Fibroblast of mammary gland (primary cell): ENCODE measurements at regions not wholly inside any gene's neighbourhood (a gene's known extent, or its start where the extent isn't known, plus 50 kb on each side); places are given as distances from the start of the nearest gene placed in this dataset.
A peak's percentile ranks its signal among the peaks of the same experiment; 100 is the strongest.

ENCODE experiments used
- DNase-seq: peaks from one replicate; pipeline ENCODE4 v3.0.0-alpha.2; 2010; ENCODE audit warnings: low read depth
- H3K4me3 ChIP-seq: 2 replicates; pipeline ENCODE4 v1.5.1; 2011; ENCODE audit warnings: low read depth, mild to moderate bottlenecking, low read length, moderate library complexity; ENCODE audit not compliant: control insufficient read depth
- TF ChIP-seq, protein P1 (sequence below): conservative IDR thresholded peaks from 2 replicates; pipeline ENCODE4 v1.5.1; 2011; ENCODE audit warnings: low read depth, low read length, inconsistent platforms; ENCODE audit not compliant: control insufficient read depth, insufficient read depth

DNA sequence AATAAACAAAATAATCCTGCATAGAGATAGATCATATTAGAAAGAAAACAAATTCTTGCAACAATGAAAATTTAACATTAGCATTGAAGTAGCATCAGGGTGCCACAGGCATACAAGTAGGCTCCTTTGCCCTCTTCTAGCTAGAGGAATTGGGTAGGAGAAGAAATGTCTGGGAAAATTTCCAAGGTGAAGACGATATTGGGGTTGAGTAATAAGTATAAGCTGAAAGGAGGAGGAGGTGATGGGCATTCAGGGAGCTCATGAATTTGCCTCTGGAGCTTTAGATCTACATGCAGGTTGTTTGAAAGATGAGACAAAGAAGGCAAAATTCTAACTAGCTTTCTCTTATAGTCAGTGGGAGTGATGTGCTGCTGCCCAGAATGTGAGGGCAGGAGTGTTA, 504.9 kb downstream of the CCDC85A start:
- TF ChIP-seq, protein P1, sequence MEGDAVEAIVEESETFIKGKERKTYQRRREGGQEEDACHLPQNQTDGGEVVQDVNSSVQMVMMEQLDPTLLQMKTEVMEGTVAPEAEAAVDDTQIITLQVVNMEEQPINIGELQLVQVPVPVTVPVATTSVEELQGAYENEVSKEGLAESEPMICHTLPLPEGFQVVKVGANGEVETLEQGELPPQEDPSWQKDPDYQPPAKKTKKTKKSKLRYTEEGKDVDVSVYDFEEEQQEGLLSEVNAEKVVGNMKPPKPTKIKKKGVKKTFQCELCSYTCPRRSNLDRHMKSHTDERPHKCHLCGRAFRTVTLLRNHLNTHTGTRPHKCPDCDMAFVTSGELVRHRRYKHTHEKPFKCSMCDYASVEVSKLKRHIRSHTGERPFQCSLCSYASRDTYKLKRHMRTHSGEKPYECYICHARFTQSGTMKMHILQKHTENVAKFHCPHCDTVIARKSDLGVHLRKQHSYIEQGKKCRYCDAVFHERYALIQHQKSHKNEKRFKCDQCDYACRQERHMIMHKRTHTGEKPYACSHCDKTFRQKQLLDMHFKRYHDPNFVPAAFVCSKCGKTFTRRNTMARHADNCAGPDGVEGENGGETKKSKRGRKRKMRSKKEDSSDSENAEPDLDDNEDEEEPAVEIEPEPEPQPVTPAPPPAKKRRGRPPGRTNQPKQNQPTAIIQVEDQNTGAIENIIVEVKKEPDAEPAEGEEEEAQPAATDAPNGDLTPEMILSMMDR: no peak
- no peak overlapping the region for H3K4me3 ChIP-seq
- DNase-seq: peak; percentile 18

DNA sequence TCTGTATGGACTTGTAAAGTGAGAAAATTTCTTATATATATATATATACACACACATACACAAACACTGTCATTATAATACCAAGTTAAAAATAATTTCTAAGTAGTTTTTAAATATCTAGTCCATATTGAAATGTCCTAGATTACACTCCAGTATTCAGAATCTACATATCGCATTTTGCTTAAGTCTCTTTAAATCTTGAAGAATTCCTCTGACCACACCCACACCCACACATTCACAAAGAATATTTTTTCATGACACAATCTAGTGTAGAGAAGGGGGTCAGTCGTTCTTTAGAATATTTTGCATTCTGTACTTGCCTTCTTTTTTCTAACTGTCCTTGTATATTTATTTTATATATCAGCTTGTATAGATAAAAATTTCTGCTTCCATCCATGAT, 509.7 kb downstream of the CCDC85A start:
- no peak for DNase-seq
- no peak overlapping the region for H3K4me3 ChIP-seq
- TF ChIP-seq, protein P1: no peak

GRCh38 chr2:56703001-56703400, 519.2 kb downstream of the CCDC85A start:
- TF ChIP-seq, protein P1: no peak
- no peak overlapping the region for H3K4me3 ChIP-seq
- no peak for DNase-seq

DNA sequence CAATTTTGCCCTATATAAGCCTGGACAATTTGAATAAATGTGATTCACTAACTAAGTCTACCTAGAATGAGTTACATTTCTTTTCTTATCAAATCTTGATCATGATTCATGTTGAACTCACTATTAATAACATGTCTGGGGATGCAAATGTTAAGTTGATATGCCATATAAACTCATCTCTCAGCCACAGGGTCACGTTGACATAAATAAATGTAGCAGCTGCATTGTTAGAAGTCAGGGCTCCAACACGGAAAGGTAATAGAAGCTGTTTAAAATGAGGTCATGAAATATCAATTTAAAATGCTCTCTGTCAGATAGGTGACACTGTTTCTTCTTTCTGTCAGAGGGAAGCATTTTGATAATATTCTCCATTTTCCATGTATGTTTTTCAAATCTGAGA, 521.9 kb downstream of the CCDC85A start:
- H3K4me3 ChIP-seq: no peak overlapping the region
- no peak for DNase-seq
- TF ChIP-seq, protein P1: no peak

- H3K4me3 ChIP-seq: no peak overlapping the region
- TF ChIP-seq, protein P1: no peak
- DNase-seq: no peak
These were observed 523.4 kb downstream of the CCDC85A start for GRCh38 chr2:56707218-56707617.

DNA sequence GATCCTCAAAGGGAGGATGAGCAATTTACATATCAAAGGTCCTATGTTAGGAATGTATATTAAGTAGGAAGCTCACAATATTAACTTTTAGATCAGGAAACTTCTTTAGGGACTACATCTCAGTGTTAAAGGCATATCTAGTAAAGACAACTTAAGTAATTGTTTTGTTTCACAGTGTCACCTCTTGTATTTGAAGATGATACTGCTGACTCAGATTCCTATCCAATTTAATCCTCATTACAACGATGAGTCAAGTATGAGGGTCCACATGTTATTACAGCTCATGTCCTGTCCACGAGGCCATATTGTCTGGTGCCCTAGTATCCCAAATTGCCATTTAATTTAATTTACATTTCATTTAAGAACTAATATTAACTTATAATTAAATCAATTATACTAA, 523.9 kb downstream of the CCDC85A start:
- no peak for DNase-seq
- TF ChIP-seq, protein P1: no peak

DNA sequence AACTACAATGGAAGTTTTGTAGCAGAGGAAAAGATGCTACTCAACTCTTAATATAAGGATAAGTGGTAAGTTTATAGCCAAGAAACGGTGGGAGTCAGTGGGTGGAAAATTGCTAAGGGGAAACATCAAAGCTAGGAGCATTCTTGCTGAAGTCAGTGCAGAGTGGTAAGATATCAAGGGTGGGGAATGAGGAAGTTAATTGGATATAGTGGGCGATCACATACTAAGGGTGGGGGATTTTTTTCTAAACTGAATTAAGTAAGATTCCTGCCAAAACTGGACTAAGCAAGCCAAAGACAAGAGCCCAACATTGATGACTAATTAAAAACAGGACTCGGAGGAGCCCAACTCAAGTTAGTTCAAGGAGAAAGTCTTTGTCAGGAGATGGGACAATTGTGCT, 525.4 kb downstream of the CCDC85A start:
- no peak overlapping the region for H3K4me3 ChIP-seq
- TF ChIP-seq, protein P1: no peak
- DNase-seq: peak; percentile 20

More for the DNA sequence above, 523.9 kb downstream of the CCDC85A start:
- H3K4me3 ChIP-seq: no peak overlapping the region
